HG03175 (cell line): ENCODE measurements at regions not wholly inside any gene's neighbourhood (a gene's known extent, or its start where the extent isn't known, plus 50 kb on each side); places are given as distances from the start of the nearest gene placed in this dataset.
"Not testable (repeated sequence)": the region's sequence is repeated elsewhere in the genome, so short reads cannot be mapped to it uniquely, and the experiment has no call there.

ENCODE experiments used
- ATAC-seq: cut with Tn5 transposase; IDR thresholded peaks from one replicate; pipeline ENCODE4 v1.9.1; 2021; ENCODE audit warnings: mild to moderate bottlenecking, moderate library complexity; ENCODE audit not compliant: unreplicated experiment

DNA sequence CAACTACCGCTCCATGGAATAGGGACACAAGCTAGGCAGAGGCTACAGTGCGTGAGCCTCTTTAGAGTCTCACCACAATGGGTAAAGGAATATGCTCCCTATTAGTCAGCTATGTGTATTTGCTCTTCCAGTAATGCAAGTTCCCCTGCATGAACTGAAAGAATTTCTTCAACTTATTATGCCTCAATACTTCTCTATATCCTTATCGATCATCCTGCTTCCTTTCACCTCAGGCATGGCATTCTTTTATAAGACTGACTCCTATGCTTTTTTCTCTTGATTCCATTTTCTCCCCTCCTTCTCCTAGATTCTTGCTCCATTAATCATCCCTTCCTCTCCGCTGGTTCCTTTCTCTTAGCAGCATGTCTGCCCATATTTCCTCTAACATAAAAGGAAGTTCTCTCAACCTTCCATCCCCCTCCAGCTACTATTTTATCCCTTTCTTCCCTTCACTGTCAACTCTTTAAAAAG lies 94.5 kb upstream of the CPM start:
- no peak for ATAC-seq

- no peak for ATAC-seq
Measured at GRCh38 chr12:69028941-69029729, 96.2 kb upstream of the CPM start.

GRCh38 chr12:69030321-69030720 lies 97.3 kb upstream of the CPM start:
- no peak for ATAC-seq

DNA sequence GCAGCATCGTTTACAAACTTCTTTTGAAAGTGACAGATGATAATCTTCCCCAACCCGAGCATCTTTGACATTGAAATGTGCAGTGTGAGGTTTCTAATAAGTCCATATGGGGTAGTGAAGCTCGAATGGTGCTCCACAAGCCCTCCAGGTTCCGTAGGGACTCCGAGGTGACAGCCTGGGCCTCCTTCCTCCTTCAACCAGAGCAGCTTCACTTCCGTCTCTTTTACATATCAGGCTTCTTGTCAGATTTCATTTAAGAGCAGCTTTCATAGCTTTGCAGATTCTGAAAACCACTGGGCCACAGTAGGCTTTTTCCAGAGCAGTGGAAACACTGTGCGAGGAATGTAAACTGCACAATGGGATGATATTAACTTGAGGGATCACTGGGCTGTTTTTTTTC lies 103.6 kb upstream of the CPM start:
- ATAC-seq: no peak

DNA sequence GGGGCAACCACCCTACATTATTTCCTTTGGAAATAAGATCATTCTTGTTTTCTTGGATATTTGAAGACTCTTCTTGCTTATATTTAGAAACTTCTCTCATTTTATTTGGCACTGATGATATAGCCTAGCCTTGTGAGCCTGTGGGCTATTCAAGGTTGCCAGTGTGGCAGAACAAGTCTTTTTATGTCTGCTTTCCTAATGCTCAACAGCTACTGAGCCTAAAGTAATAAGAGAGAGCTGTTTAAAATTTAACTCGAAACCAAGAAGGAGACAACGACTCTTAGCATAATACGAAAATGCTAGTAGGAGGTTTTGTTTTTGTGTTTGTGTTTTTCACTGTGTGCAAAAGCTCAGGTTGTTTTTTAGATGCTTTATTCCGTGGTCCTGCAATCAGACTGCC lies 104.0 kb upstream of the CPM start:
- ATAC-seq: no peak

DNA sequence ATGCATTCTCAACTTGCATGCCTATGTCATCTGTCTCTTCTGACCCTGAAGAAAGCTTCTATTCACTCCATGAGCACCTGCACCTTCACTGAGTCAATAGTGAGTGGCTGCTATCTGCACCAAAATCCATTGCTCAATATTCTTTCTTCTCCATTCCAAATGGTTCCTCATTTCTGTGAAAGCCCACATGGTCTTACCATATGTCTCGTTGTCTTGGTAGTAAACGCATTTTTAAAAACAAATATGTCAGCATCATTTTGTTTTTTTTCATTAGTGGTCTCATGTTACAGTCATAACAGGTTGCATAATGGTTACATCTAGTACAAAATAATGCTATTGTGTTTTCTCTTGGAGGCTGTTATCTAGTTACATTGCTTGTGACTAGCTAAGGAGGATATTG lies 106.9 kb upstream of the CPM start:
- ATAC-seq: no peak

GRCh38 chr12:69042557-69042956 lies 109.6 kb upstream of the CPM start:
- no peak for ATAC-seq

GRCh38 chr12:69042970-69043369 lies 110.0 kb upstream of the CPM start:
- ATAC-seq: no peak

DNA sequence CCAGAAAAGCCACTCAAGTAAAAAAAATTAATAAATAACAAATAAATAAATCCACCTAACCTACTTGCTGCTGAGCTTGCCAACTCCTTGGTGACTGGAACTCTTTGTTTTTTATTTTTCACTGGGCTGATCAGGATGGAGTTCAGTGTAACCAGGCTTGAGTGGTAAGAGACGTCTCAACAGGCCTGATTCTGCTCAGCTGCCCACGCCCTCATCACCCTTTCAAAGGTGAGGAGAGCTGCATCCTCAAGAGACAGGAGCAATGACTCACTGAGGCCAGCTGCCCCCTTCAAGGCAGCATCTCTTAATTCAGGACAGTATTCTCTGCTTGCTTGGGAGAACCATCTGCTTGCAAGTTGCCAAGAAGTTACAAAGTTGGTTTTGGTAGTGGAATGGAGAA lies 111.9 kb upstream of the CPM start:
- no peak for ATAC-seq

DNA sequence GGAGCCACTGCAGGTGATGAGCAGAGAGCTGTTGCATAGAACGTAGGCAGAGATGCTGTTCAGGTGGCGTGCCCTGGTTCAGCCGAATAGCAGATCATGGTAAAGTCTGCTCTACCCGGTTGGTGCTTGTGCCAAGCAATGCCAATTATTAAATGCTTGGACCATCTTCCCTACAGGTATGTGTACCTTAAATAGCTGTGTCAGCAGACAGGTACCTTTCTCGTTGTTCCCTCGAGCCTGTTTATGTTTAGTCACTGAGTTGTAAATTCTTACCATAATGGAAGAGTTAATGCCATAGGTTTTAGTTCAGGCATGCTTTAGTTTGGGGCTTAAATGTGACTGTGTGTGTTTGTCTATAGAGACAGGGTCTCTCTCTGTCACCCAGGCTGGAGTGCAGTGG lies 112.5 kb upstream of the CPM start:
- no peak for ATAC-seq

DNA sequence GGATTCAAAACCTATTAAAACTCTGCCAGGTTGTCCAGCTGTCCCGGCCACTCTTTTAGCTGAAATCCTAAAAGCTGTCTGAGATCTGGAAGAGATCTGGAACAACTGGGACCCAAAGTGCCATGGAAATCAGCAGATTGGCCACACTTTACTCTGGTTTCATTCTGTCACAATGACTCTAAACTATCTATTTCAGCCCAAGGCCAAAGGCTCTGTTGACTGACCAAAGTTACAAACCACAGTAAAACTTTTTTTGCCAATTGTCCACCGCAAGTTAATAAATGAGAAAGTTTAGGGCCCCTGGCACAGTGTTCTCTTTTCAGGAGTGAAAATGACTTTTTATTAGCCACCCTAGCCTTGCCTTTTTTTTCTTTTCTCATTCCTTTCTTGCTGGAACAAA lies 113.4 kb upstream of the CPM start:
- no peak for ATAC-seq

DNA sequence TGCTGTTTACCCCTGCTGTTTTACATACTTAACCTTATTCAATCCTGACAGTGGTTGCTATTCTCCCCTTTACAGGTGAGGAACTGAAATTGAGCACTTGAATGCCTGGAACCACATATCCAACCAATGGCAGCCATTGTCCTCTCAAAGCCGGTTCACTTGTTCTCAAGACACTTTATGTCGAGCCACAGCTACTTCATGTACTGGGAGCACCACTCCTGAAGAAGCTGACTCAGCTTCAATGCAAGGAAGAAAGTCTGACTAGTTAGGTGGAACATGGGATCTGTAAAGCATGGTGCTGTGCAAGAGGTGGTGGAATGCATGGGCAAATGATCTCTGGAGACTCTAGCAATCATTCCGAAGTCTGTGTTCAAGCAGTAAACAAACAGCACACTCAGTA lies 113.9 kb upstream of the CPM start:
- ATAC-seq: no peak

DNA sequence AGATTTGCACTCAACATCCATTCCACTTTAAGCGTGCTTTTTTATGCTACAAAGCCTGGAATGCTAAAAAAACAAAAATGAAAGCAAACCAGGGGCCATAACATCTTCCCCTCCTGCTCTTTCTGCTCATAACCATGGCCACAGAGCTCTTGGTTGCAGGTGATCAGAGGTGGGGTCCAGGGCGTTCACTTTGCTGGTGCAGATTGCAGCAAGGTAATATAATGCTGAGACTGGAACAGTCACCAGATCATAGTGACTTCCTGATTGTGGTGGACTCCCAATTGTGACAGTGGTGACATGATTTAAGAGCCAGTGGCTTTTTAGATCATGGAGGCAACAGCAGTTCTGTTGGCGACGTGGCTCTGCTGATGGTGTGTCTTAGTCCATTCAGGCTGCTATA lies 115.0 kb upstream of the CPM start:
- no peak for ATAC-seq

DNA sequence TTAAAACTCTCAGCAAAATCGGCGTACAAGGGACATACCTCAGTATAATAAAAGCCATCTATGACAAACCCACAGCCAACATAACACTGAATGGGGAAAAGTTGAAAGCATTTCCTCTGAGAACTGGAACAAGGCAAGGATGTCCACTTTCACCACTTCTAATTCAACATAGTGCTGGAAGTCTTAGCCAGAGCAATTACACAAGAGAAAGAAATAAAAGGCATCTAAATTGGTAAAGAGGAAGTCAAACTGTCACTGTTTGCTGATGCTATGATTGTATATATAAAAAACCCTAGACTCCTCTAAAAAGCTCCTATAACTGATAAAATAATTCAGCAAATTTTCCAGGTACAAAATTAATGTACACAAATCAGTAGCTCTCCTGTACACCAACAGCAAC lies 116.9 kb upstream of the CPM start:
- not testable (repeated sequence) for ATAC-seq

- ATAC-seq: no peak
Measured at GRCh38 chr12:69052613-69053408, 119.8 kb upstream of the CPM start.

DNA sequence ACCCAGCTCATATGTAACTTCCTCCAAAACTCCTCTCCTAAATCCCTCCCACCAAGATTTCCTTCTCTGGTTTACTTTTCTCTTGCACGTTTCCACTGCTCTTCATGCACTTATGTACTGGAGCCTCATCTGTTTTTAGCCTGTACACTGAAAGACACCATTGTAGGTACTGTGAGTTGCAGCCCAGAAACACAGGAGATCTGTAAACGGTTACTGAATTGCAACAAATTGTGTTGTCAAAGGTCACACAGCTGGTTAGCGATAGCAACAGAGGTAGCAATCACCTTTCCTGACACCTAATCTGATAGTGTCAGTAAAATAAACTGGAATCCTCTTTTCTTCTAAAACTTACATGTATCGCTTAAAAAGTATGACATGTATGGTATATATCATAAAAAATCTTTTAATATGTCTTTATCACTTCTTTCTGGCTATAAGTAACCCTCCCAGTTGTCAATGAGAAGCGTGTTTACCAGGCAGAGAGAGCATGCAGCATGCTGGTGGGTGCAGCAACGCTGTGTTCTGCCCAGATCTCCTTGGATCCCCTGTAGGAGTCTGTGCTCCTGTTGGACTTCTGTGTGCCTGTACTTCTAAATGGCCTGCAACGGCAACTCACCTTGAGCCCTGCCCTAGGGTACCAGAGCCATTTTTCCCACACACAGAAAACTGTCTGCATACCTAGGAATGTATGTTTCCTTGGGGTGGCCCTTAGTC lies 121.5 kb upstream of the CPM start:
- ATAC-seq: no peak

- no peak for ATAC-seq
Measured at GRCh38 chr12:69055280-69055679, 122.3 kb upstream of the CPM start.

DNA sequence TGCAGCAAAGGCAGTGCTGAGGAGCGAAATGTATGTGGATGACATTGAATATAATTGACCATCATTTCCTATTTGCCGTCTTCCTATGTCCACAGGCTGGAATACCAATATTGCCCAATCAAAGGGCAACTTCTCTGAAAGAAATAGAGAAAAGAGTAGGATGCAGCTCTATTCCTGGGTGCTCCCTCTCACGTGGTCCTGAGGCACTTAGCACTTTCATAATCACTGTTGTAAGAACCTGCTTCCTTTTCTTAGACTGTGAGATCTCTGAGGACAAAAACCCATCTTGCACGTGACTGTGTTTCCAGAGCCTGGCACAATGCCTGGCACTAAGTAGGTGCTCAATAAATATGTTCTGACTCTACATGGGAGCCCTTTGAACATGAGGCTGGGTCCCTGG lies 122.7 kb upstream of the CPM start:
- ATAC-seq: no peak

GRCh38 chr12:69056743-69057515 lies 124.0 kb upstream of the CPM start:
- no peak for ATAC-seq

DNA sequence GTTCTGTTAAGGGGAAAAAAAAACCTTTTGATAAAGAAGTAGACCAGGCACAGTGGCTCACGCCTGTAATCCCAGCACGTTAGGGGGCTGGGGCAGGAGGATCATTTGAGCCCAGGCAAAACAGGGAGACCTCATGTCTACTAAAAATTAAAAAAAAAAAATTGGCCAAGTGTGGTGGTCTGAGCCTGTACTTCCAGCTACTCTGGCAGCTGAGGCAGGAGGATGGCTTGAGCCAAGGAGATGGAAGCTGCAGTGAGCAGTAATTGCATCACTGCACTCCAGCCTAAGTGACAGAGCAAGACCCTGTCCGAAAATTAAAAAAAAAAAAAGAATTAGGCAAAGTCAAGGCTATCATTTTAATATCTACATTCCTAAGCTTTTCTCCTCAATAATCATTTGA lies 124.8 kb upstream of the CPM start:
- ATAC-seq: no peak
